ENCODE measurements at regions not wholly inside any gene's neighbourhood (a gene's known extent, or its start where the extent isn't known, plus 50 kb on each side); places are given as distances from the start of the nearest gene placed in this dataset.
"Not testable (repeated sequence)": the region's sequence is repeated elsewhere in the genome, so short reads cannot be mapped to it uniquely, and the experiment has no call there.

- intact Hi-C loops (cut with micrococcal nuclease; ENCODE audit: unreplicated experiment) = no loop called here
- H3F3A ChIP-seq (ENCODE audit: insufficient read depth, low read depth) = no peaks in the 10 kb centered on the region
- TF ChIP-seq EZH2 (IDR thresholded peaks at IDR 0.05; ENCODE audit: low read depth) (no peak), CTCF (conservative IDR thresholded peaks at IDR 0.05) (no peak)
- no peak overlapping the region for H3K4me2 ChIP-seq
- ChIA-PET CTCF (interaction anchor here (0.6 kb wide), 1 partner anchor 100 kb away, joined by 3 read pairs; no protein-coding TSS in a partner anchor), POLR2A (ENCODE audit: unreplicated experiment) (no interaction called here)
- H3K4me1 ChIP-seq (replicated peaks; ENCODE audit: insufficient read depth) = peaks cover 13% of the 10 kb centered on the region
- no peaks in the 10 kb centered on the region for H3K36me3 ChIP-seq (ENCODE audit: low read depth)
- no peaks in the 10 kb centered on the region for H3K79me2 ChIP-seq (ENCODE audit: low read depth)
- no peaks in the 10 kb centered on the region for H4K20me1 ChIP-seq (ENCODE audit: insufficient read depth)
- no peak overlapping the region for H3K4me3 ChIP-seq
- no peaks in the 10 kb centered on the region for H3K9me2 ChIP-seq (ENCODE audit: insufficient read depth)
- H2AFZ ChIP-seq = no peak overlapping the region; the same call in 1 of the 2 replicates
- BruUV-seq (replicated peaks) = no TSS peak
- DNase-seq = no peak
- H3K27me3 ChIP-seq (ENCODE audit: insufficient read depth, low read depth) = no peaks in the 10 kb centered on the region
- no peak overlapping the region for H3K27ac ChIP-seq
- no peaks in the 10 kb centered on the region for H3K9me3 ChIP-seq (ENCODE audit: insufficient read depth, low read depth)
These were observed 517.7 kb upstream of the TBL1XR1 start for GRCh38 chr3:177714945-177715344.

DNA sequence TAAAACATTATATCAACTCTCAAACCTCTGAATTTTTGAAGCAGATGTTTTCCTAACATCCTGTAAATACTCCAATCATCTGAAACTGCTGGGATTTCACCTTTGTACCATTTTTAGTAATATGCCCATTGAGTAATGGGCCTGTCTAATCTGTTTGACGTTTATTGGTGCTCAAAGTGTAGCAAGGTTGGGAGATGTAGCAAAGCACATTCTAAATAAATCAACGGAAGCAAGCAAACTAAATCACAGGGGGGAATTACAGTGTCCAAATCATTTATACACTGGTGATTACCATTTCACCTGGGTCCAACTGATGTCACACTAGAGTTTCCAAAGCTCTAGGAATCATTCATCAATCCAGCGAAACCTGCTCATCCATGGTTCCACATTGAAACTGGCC is 518.7 kb upstream of the TBL1XR1 start:
- no peak overlapping the region for H3K4me3 ChIP-seq
- BruUV-seq (replicated peaks) = no TSS peak
- intact Hi-C loops (cut with micrococcal nuclease; ENCODE audit: unreplicated experiment) = no loop called here
- H3K4me1 ChIP-seq (replicated peaks; ENCODE audit: insufficient read depth) = peaks cover 13% of the 10 kb centered on the region
- H3K9me2 ChIP-seq (ENCODE audit: insufficient read depth) = no peaks in the 10 kb centered on the region
- no peak for DNase-seq
- no peak overlapping the region for H3K27ac ChIP-seq
- H3K36me3 ChIP-seq (ENCODE audit: low read depth) = no peaks in the 10 kb centered on the region
- TF ChIP-seq CTCF (conservative IDR thresholded peaks at IDR 0.05) (no peak), EZH2 (IDR thresholded peaks at IDR 0.05; ENCODE audit: low read depth) (no peak)
- ChIA-PET POLR2A (ENCODE audit: unreplicated experiment) (no interaction called here), CTCF (no interaction called here)
- no peaks in the 10 kb centered on the region for H3K27me3 ChIP-seq (ENCODE audit: insufficient read depth, low read depth)
- no peaks in the 10 kb centered on the region for H3K79me2 ChIP-seq (ENCODE audit: low read depth)
- no peaks in the 10 kb centered on the region for H4K20me1 ChIP-seq (ENCODE audit: insufficient read depth)
- peak overlapping the region; percentile 23; the same call in 1 of the 2 replicates for H2AFZ ChIP-seq
- no peaks in the 10 kb centered on the region for H3F3A ChIP-seq (ENCODE audit: insufficient read depth, low read depth)
- H3K9me3 ChIP-seq (ENCODE audit: insufficient read depth, low read depth) = no peaks in the 10 kb centered on the region
- no peak overlapping the region for H3K4me2 ChIP-seq

GRCh38 chr3:177720927-177721326 is 523.6 kb upstream of the TBL1XR1 start:
- BruUV-seq (replicated peaks); H4K20me1 ChIP-seq (ENCODE audit: insufficient read depth); H3K79me2 ChIP-seq (ENCODE audit: low read depth); H2AFZ ChIP-seq; H3K4me2 ChIP-seq; H3K9me2 ChIP-seq (ENCODE audit: insufficient read depth); DNase-seq; H3K27me3 ChIP-seq (ENCODE audit: insufficient read depth, low read depth); intact Hi-C loops (cut with micrococcal nuclease; ENCODE audit: unreplicated experiment); H3K27ac ChIP-seq; POLR2A ChIA-PET (ENCODE audit: unreplicated experiment); H3F3A ChIP-seq (ENCODE audit: insufficient read depth, low read depth); H3K36me3 ChIP-seq (ENCODE audit: low read depth); H3K9me3 ChIP-seq (ENCODE audit: insufficient read depth, low read depth); CTCF ChIA-PET; H3K4me3 ChIP-seq: not testable (repeated sequence)
- peaks cover 25% of the 10 kb centered on the region for H3K4me1 ChIP-seq (replicated peaks; ENCODE audit: insufficient read depth)

All from PC-9 (cell line).